ENCODE measurements at regions not wholly inside any gene's neighbourhood (a gene's known extent, or its start where the extent isn't known, plus 50 kb on each side); places are given as distances from the start of the nearest gene placed in this dataset.
A peak's percentile ranks its signal among the peaks of the same experiment; 100 is the strongest.

DNA sequence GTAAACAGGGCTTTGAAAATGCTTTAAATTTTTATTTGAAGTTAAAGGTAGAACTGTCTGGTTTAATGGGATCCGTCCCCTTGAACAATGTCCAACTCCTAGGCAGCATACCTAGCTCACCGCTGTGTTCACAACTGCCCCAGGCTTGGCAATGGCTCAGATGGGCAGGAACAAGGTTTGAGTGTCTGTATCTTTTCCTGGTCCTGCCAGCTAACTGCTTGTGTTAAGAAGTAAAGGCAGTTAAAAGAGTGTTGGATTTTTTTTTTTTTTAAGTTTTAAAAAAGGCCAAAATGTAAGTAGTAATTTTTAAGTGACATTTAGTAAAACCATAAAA lies 66.7 kb upstream of the FNDC3A start:
- peak in 1 of 2 donors; percentile 5 for TF ChIP-seq POLR2AphosphoS5 (IDR thresholded peaks at IDR 0.05; ENCODE audit: insufficient read depth in 1 of 2, low read depth in 1 of 2)
- TF ChIP-seq, protein P1, sequence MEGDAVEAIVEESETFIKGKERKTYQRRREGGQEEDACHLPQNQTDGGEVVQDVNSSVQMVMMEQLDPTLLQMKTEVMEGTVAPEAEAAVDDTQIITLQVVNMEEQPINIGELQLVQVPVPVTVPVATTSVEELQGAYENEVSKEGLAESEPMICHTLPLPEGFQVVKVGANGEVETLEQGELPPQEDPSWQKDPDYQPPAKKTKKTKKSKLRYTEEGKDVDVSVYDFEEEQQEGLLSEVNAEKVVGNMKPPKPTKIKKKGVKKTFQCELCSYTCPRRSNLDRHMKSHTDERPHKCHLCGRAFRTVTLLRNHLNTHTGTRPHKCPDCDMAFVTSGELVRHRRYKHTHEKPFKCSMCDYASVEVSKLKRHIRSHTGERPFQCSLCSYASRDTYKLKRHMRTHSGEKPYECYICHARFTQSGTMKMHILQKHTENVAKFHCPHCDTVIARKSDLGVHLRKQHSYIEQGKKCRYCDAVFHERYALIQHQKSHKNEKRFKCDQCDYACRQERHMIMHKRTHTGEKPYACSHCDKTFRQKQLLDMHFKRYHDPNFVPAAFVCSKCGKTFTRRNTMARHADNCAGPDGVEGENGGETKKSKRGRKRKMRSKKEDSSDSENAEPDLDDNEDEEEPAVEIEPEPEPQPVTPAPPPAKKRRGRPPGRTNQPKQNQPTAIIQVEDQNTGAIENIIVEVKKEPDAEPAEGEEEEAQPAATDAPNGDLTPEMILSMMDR (IDR thresholded peaks at IDR 0.05): no peak

All from vagina (tissue), 2 donors.